ENCODE measurements at regions not wholly inside any gene's neighbourhood (a gene's known extent, or its start where the extent isn't known, plus 50 kb on each side); places are given as distances from the start of the nearest gene placed in this dataset.

DNA sequence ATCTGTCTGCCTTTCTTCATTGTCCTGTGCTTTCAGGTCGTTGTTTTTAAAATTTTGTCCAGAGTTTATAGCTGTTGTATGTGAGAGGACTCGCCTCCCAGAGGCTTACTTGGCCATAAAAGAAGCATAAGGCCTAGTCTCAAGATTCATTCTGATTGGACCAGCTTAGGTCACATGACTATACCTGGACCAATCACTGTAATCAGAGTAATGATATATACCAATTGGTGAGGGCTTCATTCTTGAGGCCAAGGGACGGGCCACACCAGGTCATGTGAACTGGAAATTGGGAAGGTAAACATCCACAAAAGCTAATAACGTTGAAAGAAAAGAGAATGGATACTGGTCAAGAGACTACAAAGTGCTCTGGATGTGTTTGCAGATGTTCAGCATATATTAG lies 141.4 kb upstream of the SULF2 start:
- no peak for TF ChIP-seq ZFP30 (CRISPR knock-in tag; IDR thresholded peaks at IDR 0.05)
- TF ChIP-seq, protein P1, sequence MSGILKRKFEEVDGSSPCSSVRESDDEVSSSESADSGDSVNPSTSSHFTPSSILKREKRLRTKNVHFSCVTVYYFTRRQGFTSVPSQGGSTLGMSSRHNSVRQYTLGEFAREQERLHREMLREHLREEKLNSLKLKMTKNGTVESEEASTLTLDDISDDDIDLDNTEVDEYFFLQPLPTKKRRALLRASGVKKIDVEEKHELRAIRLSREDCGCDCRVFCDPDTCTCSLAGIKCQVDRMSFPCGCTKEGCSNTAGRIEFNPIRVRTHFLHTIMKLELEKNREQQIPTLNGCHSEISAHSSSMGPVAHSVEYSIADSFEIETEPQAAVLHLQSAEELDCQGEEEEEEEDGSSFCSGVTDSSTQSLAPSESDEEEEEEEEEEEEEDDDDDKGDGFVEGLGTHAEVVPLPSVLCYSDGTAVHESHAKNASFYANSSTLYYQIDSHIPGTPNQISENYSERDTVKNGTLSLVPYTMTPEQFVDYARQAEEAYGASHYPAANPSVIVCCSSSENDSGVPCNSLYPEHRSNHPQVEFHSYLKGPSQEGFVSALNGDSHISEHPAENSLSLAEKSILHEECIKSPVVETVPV (CRISPR knock-in tag; IDR thresholded peaks at IDR 0.05) = no peak
- TF ChIP-seq, protein P2, sequence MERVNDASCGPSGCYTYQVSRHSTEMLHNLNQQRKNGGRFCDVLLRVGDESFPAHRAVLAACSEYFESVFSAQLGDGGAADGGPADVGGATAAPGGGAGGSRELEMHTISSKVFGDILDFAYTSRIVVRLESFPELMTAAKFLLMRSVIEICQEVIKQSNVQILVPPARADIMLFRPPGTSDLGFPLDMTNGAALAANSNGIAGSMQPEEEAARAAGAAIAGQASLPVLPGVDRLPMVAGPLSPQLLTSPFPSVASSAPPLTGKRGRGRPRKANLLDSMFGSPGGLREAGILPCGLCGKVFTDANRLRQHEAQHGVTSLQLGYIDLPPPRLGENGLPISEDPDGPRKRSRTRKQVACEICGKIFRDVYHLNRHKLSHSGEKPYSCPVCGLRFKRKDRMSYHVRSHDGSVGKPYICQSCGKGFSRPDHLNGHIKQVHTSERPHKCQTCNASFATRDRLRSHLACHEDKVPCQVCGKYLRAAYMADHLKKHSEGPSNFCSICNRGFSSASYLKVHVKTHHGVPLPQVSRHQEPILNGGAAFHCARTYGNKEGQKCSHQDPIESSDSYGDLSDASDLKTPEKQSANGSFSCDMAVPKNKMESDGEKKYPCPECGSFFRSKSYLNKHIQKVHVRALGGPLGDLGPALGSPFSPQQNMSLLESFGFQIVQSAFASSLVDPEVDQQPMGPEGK (CRISPR knock-in tag; IDR thresholded peaks at IDR 0.05; ENCODE audit: borderline replicate concordance) = no peak
- TF ChIP-seq, protein P3, sequence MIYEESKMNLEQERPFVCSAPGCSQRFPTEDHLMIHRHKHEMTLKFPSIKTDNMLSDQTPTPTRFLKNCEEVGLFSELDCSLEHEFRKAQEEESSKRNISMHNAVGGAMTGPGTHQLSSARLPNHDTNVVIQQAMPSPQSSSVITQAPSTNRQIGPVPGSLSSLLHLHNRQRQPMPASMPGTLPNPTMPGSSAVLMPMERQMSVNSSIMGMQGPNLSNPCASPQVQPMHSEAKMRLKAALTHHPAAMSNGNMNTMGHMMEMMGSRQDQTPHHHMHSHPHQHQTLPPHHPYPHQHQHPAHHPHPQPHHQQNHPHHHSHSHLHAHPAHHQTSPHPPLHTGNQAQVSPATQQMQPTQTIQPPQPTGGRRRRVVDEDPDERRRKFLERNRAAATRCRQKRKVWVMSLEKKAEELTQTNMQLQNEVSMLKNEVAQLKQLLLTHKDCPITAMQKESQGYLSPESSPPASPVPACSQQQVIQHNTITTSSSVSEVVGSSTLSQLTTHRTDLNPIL (CRISPR knock-in tag; IDR thresholded peaks at IDR 0.05; ENCODE audit: low read depth) = no peak
- TF ChIP-seq, protein P4, sequence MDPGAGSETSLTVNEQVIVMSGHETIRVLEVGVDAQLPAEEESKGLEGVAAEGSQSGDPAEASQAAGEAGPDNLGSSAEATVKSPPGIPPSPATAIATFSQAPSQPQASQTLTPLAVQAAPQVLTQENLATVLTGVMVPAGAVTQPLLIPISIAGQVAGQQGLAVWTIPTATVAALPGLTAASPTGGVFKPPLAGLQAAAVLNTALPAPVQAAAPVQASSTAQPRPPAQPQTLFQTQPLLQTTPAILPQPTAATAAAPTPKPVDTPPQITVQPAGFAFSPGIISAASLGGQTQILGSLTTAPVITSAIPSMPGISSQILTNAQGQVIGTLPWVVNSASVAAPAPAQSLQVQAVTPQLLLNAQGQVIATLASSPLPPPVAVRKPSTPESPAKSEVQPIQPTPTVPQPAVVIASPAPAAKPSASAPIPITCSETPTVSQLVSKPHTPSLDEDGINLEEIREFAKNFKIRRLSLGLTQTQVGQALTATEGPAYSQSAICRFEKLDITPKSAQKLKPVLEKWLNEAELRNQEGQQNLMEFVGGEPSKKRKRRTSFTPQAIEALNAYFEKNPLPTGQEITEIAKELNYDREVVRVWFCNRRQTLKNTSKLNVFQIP (CRISPR knock-in tag; IDR thresholded peaks at IDR 0.05; ENCODE audit: borderline replicate concordance, low read depth) = no peak
- TF ChIP-seq, protein P5, sequence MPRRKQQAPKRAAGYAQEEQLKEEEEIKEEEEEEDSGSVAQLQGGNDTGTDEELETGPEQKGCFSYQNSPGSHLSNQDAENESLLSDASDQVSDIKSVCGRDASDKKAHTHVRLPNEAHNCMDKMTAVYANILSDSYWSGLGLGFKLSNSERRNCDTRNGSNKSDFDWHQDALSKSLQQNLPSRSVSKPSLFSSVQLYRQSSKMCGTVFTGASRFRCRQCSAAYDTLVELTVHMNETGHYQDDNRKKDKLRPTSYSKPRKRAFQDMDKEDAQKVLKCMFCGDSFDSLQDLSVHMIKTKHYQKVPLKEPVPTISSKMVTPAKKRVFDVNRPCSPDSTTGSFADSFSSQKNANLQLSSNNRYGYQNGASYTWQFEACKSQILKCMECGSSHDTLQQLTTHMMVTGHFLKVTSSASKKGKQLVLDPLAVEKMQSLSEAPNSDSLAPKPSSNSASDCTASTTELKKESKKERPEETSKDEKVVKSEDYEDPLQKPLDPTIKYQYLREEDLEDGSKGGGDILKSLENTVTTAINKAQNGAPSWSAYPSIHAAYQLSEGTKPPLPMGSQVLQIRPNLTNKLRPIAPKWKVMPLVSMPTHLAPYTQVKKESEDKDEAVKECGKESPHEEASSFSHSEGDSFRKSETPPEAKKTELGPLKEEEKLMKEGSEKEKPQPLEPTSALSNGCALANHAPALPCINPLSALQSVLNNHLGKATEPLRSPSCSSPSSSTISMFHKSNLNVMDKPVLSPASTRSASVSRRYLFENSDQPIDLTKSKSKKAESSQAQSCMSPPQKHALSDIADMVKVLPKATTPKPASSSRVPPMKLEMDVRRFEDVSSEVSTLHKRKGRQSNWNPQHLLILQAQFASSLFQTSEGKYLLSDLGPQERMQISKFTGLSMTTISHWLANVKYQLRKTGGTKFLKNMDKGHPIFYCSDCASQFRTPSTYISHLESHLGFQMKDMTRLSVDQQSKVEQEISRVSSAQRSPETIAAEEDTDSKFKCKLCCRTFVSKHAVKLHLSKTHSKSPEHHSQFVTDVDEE (CRISPR knock-in tag; IDR thresholded peaks at IDR 0.05) = no peak
- TF ChIP-seq ZNF565 (CRISPR knock-in tag; conservative IDR thresholded peaks at IDR 0.05; ENCODE audit: low read depth) = no peak
- no peak for TF ChIP-seq ZC3H10 (CRISPR knock-in tag; IDR thresholded peaks at IDR 0.05)
- no peak for TF ChIP-seq CSDC2 (CRISPR knock-in tag; IDR thresholded peaks at IDR 0.05)
- no peak for TF ChIP-seq OSR1 (CRISPR knock-in tag; IDR thresholded peaks at IDR 0.05)

Measured in SK-N-SH treated with all-trans-retinoic acid at 6 μM for 48 hours (cell line).